OCI-LY3 (cell line): ENCODE measurements at regions not wholly inside any gene's neighbourhood (a gene's known extent, or its start where the extent isn't known, plus 50 kb on each side); places are given as distances from the start of the nearest gene placed in this dataset.

Source experiments
- H2AFZ ChIP-seq: fragments of 200-600, 300-600 bp; shearing (Covaris generic); 2 replicates; pipeline ENCODE4 v1.6.0; 2014; ENCODE audit warnings: antibody characterized with exemption, low read depth, low read length
- H3K27ac ChIP-seq: fragments of 200-600, 300-600 bp; sonication (generic); 2 replicates; pipeline ENCODE4 v1.5.1; 2014; ENCODE audit warnings: mild to moderate bottlenecking, low read length, moderate library complexity, mixed read lengths
- H3K27me3 ChIP-seq: fragments of 200-600, 300-600 bp; sonication (generic); 2 replicates; pipeline ENCODE4 v1.6.1; 2014; ENCODE audit warnings: low read depth, low read length, mixed read lengths
- H3K36me3 ChIP-seq: fragments of 200-600, 300-600 bp; sonication (generic); replicated peaks from 2 replicates; pipeline ENCODE3; 2014; ENCODE audit warnings: low read depth, low read length, mixed read lengths
- H3K4me1 ChIP-seq: fragments of 300-600, 200-600 bp; sonication (generic); 2 replicates; pipeline ENCODE4 v1.6.1; 2014; ENCODE audit warnings: low read length, mixed read lengths
- H3K4me2 ChIP-seq: fragments of 200-600, 300-600 bp; sonication (generic); 2 replicates; pipeline ENCODE4 v1.6.1; 2014; ENCODE audit warnings: low read length, mixed read lengths
- H3K4me3 ChIP-seq: fragments of 300-600, 200-600 bp; sonication (generic); 2 replicates; pipeline ENCODE4 v1.5.1; 2014; ENCODE audit warnings: antibody characterized with exemption, mild to moderate bottlenecking, low read length, moderate library complexity
- H3K79me2 ChIP-seq: fragments of 300-600, 200-600 bp; shearing (Covaris generic); 2 replicates; pipeline ENCODE4 v1.6.1; 2014; ENCODE audit warnings: mild to moderate bottlenecking, low read length, mixed read lengths
- H3K9ac ChIP-seq: fragments of 300-600, 200-600 bp; shearing (Covaris generic); 2 replicates; pipeline ENCODE4 v1.6.0; 2014; ENCODE audit warnings: mild to moderate bottlenecking, low read length, moderate library complexity
- H3K9me3 ChIP-seq: fragments of 200-600, 300-600 bp; shearing (Covaris generic); 2 replicates; pipeline ENCODE4 v1.6.1; 2014; ENCODE audit warnings: low read length, mixed read lengths; ENCODE audit not compliant: insufficient read depth
- H4K20me1 ChIP-seq: fragments of 200-600, 300-600 bp; sonication (generic); 2 replicates; pipeline ENCODE4 v1.6.1; 2016; ENCODE audit warnings: low read length, mixed read lengths; ENCODE audit not compliant: insufficient read depth
- CTCF ChIP-seq: fragments of 200-600, 300-600 bp; sonication (generic); IDR thresholded peaks from 2 replicates; pipeline ENCODE4 v1.5.1; 2014; ENCODE audit warnings: antibody characterized with exemption, low read length, low read depth
- EZH2phosphoT487 ChIP-seq: fragments of 200-600 bp; shearing (Covaris generic); IDR thresholded peaks from 2 replicates; pipeline ENCODE4 v1.6.1; 2018; ENCODE audit warnings: antibody characterized with exemption, mixed run types, low read depth

- H3K27ac ChIP-seq, result no peak overlapping the region
- no peaks in the 10 kb centered on the region for H3K79me2 ChIP-seq
- no peaks in the 10 kb centered on the region for H3K27me3 ChIP-seq
- TF ChIP-seq EZH2phosphoT487 (no peak), CTCF (no peak)
- no peak overlapping the region for H3K4me2 ChIP-seq
- no peaks in the 10 kb centered on the region for H3K36me3 ChIP-seq
- no peaks in the 10 kb centered on the region for H4K20me1 ChIP-seq
- no peak overlapping the region for H3K9ac ChIP-seq
- H3K4me3 ChIP-seq, result no peak overlapping the region
- H3K9me3 ChIP-seq, result no peaks in the 10 kb centered on the region
- no peak overlapping the region for H2AFZ ChIP-seq
- no peaks in the 10 kb centered on the region for H3K4me1 ChIP-seq
Measured at GRCh38 chr12:38448991-38449390, 132.4 kb downstream of the ALG10B start.

GRCh38 chr12:38456537-38457120 lies 140.1 kb downstream of the ALG10B start:
- no peaks in the 10 kb centered on the region for H3K9me3 ChIP-seq
- H3K4me2 ChIP-seq, result no peak overlapping the region
- no peak overlapping the region for H2AFZ ChIP-seq
- no peaks in the 10 kb centered on the region for H3K79me2 ChIP-seq
- no peaks in the 10 kb centered on the region for H3K36me3 ChIP-seq
- H3K4me3 ChIP-seq, result no peak overlapping the region
- no peak overlapping the region for H3K9ac ChIP-seq
- TF ChIP-seq EZH2phosphoT487, result no peak
- H3K4me1 ChIP-seq, result no peaks in the 10 kb centered on the region
- H3K27ac ChIP-seq, result no peak overlapping the region
- H3K27me3 ChIP-seq, result no peaks in the 10 kb centered on the region
- H4K20me1 ChIP-seq, result no peaks in the 10 kb centered on the region

GRCh38 chr12:38465020-38465419 lies 148.4 kb downstream of the ALG10B start:
- Histone ChIP-seq H4K20me1 (no peaks in the 10 kb centered on the region), H3K4me1 (no peaks in the 10 kb centered on the region), H3K27ac (no peak overlapping the region), H3K79me2 (no peaks in the 10 kb centered on the region), H3K4me3 (no peak overlapping the region), H3K9me3 (no peaks in the 10 kb centered on the region), H2AFZ (no peak overlapping the region), H3K27me3 (no peaks in the 10 kb centered on the region), H3K36me3 (no peaks in the 10 kb centered on the region), H3K9ac (no peak overlapping the region), H3K4me2 (no peak overlapping the region)
- TF ChIP-seq CTCF (no peak), EZH2phosphoT487 (no peak)

GRCh38 chr12:38469715-38470114 lies 153.1 kb downstream of the ALG10B start:
- Histone ChIP-seq H3K4me1 (no peaks in the 10 kb centered on the region), H3K36me3 (no peaks in the 10 kb centered on the region), H2AFZ (no peak overlapping the region), H3K4me2 (no peak overlapping the region), H3K27ac (no peak overlapping the region), H3K9me3 (no peaks in the 10 kb centered on the region), H3K79me2 (no peaks in the 10 kb centered on the region), H3K9ac (no peak overlapping the region), H3K27me3 (no peaks in the 10 kb centered on the region), H3K4me3 (no peak overlapping the region), H4K20me1 (no peaks in the 10 kb centered on the region)
- no peak for TF ChIP-seq EZH2phosphoT487
- no peak for TF ChIP-seq CTCF
